Transverse colon (tissue), 4 donors: ENCODE measurements at regions not wholly inside any gene's neighbourhood (a gene's known extent, or its start where the extent isn't known, plus 50 kb on each side); places are given as distances from the start of the nearest gene placed in this dataset.

Experiments used
- DNase-seq: peaks from one replicate; pipeline ENCODE4 v3.0.0-alpha.2; 2019
- H3K27ac ChIP-seq, 4 donors: fragments of 200-600 bp; sonication (generic); 2 replicates each; pipeline ENCODE4 v1.5.1; 2016 to 2018; ENCODE audit warnings: inconsistent platforms in 4 of 4
- H3K27me3 ChIP-seq: fragments of 200-600 bp; sonication (generic); 2 replicates; pipeline ENCODE4 v1.5.1; 2017; ENCODE audit warnings: inconsistent platforms
- H3K36me3 ChIP-seq, 4 donors: fragments of 200-600 bp; sonication (generic); 2 replicates each; pipeline ENCODE4 v1.5.1; 2017 to 2019; ENCODE audit warnings: inconsistent platforms in 4 of 4
- H3K4me1 ChIP-seq, 4 donors: fragments of 200-600 bp; sonication (generic); 2 replicates each; pipeline ENCODE4 v1.5.1; 2017 to 2020; ENCODE audit warnings: inconsistent platforms in 4 of 4
- H3K4me3 ChIP-seq, 4 donors: fragments of 200-600 bp; sonication (generic); 1 replicate in 1 of 4; 2 replicates in 3 of 4; pipeline versions ENCODE4 v1.5.1 to v1.6.1; 2017 to 2019; ENCODE audit warnings: inconsistent platforms in 4 of 4
- H3K9me3 ChIP-seq, 2 donors: fragments of 200-600 bp; sonication (generic); 2 replicates each; pipeline ENCODE4 v1.5.1; 2017 to 2019; ENCODE audit warnings: inconsistent platforms in 2 of 2
- CTCF ChIP-seq, 5 experiments: fragments of 200-600 bp in 3 of 5; fragments of 450-650 bp in 2 of 5; sonication (generic) in 3 of 5; IDR thresholded peaks; 1 replicate in 2 of 5; 2 replicates in 3 of 5; pipeline ENCODE4 v1.5.1; 2016 to 2017; ENCODE audit warnings: antibody characterized with exemption in 5 of 5, inconsistent platforms in 3 of 5, mild to moderate bottlenecking in 2 of 5, moderate library complexity in 1 of 5
- EP300 ChIP-seq: sonication (generic); formaldehyde crosslinking; IDR thresholded peaks from one replicate; pipeline ENCODE4 v1.6.1; 2017; ENCODE audit warnings: antibody characterized with exemption, low read depth
- POLR2A ChIP-seq: fragments of 450-650 bp; IDR thresholded peaks from one replicate; pipeline ENCODE4 v1.6.1; 2016; ENCODE audit warnings: antibody characterized with exemption, mild to moderate bottlenecking, moderate library complexity
- POLR2AphosphoS5 ChIP-seq, 3 donors: sonication (generic); formaldehyde crosslinking; IDR thresholded peaks; one replicate each; pipeline ENCODE4 v1.6.1; 2016; ENCODE audit warnings: antibody characterized with exemption in 3 of 3
- WGBS, 2 donors: methylation state at CpG; one replicate each; pipeline ENCODE4 v1.1.5; 2018; ENCODE audit warnings: low coverage in 1 of 2; 5-methylcytosine and 5-hydroxymethylcytosine counted together
- in situ Hi-C, 4 donors: fragments of 200-750 bp; cut with MboI; loops; one replicate each; pipeline versions ENCODE4 v1.15.0 to v1.15.1; 2017; ENCODE audit warnings: low sequenced_read_pairs in 3 of 4, low pct_ligation_motif_present in 1 of 4, low pct_unique_long_range_greater_than_20kb in 1 of 4
- intact Hi-C: fragments of 100-400 bp; cut with DNase I; formaldehyde crosslinking; loops from one replicate; pipeline ENCODE4 v1.15.1; 2023; ENCODE audit warnings: low total_unique reads

GRCh38 chr13:20351281-20352022 lies 119.3 kb upstream of the GJB6 start:
- in situ Hi-C loops = no loop called here
- Histone ChIP-seq H3K36me3 (no peaks in the 10 kb centered on the region), H3K27me3 (no peaks in the 10 kb centered on the region), H3K4me3 (no peak overlapping the region), H3K9me3 (no peaks in the 10 kb centered on the region), H3K27ac (no peak overlapping the region), H3K4me1 (no peaks in the 10 kb centered on the region)
- no peak for DNase-seq
- intact Hi-C loops = no loop called here
- TF ChIP-seq POLR2A = no peak
- WGBS, 2 donors = 83 to 84% methylated on average over 5 to 6 of the region's 6 CpGs

- in situ Hi-C loops = no loop called here
These were observed 118.7 kb upstream of the GJB6 start for GRCh38 chr13:20350819-20351218.

GRCh38 chr13:20350382-20350763 lies 118.3 kb upstream of the GJB6 start:
- Histone ChIP-seq H3K36me3 (no peaks in the 10 kb centered on the region), H3K27me3 (no peaks in the 10 kb centered on the region), H3K27ac (no peak overlapping the region), H3K9me3 (no peaks in the 10 kb centered on the region), H3K4me3 (no peak overlapping the region), H3K4me1 (no peaks in the 10 kb centered on the region)
- no peak for DNase-seq
- WGBS, 2 donors = 87 to 100% methylated on average over 1 to 3 of the region's 3 CpGs
- in situ Hi-C loops (no loop called here), intact Hi-C loops (no loop called here)
- TF ChIP-seq EP300 (no peak), POLR2AphosphoS5 (IDR thresholded peaks at IDR 0.05) (no peak), POLR2A (no peak), CTCF (IDR thresholded peaks at IDR 0.05) (no peak)

More at GRCh38 chr13:20350819-20351218, 118.7 kb upstream of the GJB6 start:
- H3K36me3 ChIP-seq = no peaks in the 10 kb centered on the region
- H3K27me3 ChIP-seq = no peaks in the 10 kb centered on the region
- DNase-seq = no peak
- 80 to 88% methylated on average over 5 to 6 of the region's 6 CpGs for WGBS, 2 donors
- H3K4me1 ChIP-seq = no peaks in the 10 kb centered on the region
- no peaks in the 10 kb centered on the region for H3K9me3 ChIP-seq
- TF ChIP-seq EP300 = no peak
- TF ChIP-seq CTCF (IDR thresholded peaks at IDR 0.05) = no peak
- TF ChIP-seq POLR2AphosphoS5 (IDR thresholded peaks at IDR 0.05) = no peak
- TF ChIP-seq POLR2A = no peak
- H3K4me3 ChIP-seq = no peak overlapping the region
- H3K27ac ChIP-seq = no peak overlapping the region
- intact Hi-C loops = no loop called here

- WGBS, 2 donors = 80 to 81% methylated on average over 5 to 17 of the region's 17 CpGs
- TF ChIP-seq POLR2A = no peak
- no peak for TF ChIP-seq CTCF (IDR thresholded peaks at IDR 0.05)
- TF ChIP-seq POLR2AphosphoS5 (IDR thresholded peaks at IDR 0.05) = no peak
- no peak for TF ChIP-seq EP300
- no peak overlapping the region for H3K4me3 ChIP-seq
- H3K27ac ChIP-seq = no peak overlapping the region
- no peaks in the 10 kb centered on the region for H3K4me1 ChIP-seq
- H3K27me3 ChIP-seq = no peaks in the 10 kb centered on the region
- DNase-seq = no peak
- no peaks in the 10 kb centered on the region for H3K36me3 ChIP-seq
- in situ Hi-C loops (no loop called here), intact Hi-C loops (no loop called here)
- no peaks in the 10 kb centered on the region for H3K9me3 ChIP-seq
These were observed 117.7 kb upstream of the GJB6 start for GRCh38 chr13:20349564-20350381.
